WI38 (cell line): ENCODE measurements at regions not wholly inside any gene's neighbourhood (a gene's known extent, or its start where the extent isn't known, plus 50 kb on each side); places are given as distances from the start of the nearest gene placed in this dataset.

Source experiments
- H3K4me3 ChIP-seq: 2 replicates; pipeline ENCODE4 v1.5.1; 2011; ENCODE audit warnings: low read depth, mild to moderate bottlenecking, control low read depth, low read length
- TF ChIP-seq, protein P1 (sequence below): IDR thresholded peaks from 2 replicates; pipeline ENCODE4 v1.5.1; 2012; ENCODE audit warnings: low read depth, mild to moderate bottlenecking, control low read depth, low read length

DNA sequence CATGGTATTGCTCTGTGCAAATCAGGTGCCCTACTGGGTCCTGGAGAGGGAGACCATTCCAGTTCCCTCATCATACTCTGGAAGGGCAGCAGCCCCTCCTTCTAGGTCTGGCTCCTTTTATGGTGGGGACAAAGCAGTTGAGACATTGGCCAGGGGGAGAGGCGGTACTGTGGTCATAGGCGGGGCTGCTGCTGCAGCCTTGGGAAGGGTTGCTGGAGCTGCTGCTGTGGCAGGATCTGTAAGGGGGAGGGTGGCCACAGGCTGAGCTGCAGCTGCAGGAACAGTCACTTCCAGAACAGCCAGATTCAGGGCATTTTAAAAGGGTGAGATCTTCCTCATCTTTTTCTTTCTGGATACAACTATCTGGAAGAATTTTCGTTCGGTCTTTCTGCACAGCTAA is 233.0 kb upstream of the SGCD start:
- TF ChIP-seq, protein P1, sequence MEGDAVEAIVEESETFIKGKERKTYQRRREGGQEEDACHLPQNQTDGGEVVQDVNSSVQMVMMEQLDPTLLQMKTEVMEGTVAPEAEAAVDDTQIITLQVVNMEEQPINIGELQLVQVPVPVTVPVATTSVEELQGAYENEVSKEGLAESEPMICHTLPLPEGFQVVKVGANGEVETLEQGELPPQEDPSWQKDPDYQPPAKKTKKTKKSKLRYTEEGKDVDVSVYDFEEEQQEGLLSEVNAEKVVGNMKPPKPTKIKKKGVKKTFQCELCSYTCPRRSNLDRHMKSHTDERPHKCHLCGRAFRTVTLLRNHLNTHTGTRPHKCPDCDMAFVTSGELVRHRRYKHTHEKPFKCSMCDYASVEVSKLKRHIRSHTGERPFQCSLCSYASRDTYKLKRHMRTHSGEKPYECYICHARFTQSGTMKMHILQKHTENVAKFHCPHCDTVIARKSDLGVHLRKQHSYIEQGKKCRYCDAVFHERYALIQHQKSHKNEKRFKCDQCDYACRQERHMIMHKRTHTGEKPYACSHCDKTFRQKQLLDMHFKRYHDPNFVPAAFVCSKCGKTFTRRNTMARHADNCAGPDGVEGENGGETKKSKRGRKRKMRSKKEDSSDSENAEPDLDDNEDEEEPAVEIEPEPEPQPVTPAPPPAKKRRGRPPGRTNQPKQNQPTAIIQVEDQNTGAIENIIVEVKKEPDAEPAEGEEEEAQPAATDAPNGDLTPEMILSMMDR: no peak
- H3K4me3 ChIP-seq: no peak overlapping the region

DNA sequence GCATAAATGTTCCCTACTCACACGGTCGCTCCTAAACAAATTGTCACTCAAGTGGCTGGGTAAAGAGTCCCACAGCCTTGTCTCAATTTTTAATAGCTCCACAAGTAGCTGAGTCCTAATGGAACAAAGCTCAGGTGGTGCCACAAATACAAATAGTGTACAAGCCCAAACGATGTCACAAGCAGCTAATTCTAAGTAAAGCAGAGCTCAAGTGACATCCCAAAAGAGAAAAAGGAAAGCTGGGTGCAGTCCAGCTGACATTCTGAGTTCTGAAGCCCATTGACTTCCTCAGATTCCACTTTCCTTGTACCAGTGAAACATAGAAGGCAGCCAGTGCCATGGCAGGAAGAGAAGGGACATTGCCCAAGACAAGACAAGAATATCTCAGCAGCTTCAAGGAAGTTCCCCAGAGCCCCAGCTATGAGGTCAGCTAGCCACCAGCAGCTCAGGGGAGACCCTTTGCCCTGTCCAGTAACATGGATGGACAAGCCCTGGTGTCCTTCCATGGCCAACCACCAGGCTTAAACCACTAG is 231.2 kb upstream of the SGCD start:
- TF ChIP-seq, protein P1: no peak

DNA sequence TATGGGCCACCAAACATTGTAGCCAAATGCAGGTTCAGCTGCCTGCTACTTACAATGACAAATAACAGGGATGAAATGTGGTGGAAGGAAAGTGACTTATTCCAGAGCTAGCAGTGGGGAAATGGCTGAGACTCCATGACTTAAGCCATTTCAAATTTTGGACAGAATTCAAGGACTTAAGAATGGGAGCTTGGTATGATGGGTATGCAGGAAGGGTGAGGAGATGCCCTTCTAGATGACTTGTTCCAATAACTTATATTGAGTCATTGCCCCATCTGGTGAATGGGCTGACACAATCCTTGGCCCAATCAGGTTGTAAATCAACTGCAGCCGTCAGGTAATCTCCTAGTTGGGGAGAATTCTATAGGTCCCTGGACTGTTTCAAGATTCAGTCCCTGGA is 230.7 kb upstream of the SGCD start:
- TF ChIP-seq, protein P1: no peak
- H3K4me3 ChIP-seq: no peak overlapping the region

More for the DNA sequence above, 231.2 kb upstream of the SGCD start:
- no peak overlapping the region for H3K4me3 ChIP-seq

DNA sequence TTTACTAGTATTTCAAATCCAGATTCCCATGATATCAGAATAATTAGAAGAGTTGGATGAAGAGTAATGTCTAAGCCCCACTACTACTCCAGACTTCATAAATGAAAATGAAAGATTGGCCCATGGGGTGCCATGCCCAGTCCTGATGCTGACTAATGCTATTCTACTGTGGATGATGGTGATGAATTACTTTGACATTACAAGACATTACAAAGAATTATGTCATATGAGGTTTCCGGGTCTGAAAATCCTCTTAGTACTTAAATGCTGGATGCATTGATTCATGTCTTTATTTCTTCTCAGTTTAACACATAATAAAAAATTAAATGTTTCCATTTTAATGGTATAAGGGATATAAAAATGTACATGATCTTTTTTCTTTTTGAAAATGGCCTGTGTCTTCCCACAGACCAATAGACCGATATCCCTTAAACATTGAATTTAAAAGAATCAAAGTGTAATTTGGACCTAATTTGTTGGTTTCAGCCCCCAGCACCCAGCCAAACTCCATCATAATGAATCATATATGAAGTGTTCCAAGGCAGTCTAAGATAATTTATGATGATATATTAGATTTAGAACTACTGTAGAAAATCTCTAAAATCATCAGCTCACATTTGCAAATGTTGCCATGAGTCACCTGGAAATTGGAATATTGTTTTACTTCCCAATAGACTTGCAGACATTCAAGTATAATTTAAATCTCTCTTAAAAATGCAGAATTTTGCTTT is 223.6 kb upstream of the SGCD start:
- TF ChIP-seq, protein P1: no peak
- H3K4me3 ChIP-seq: no peak overlapping the region

DNA sequence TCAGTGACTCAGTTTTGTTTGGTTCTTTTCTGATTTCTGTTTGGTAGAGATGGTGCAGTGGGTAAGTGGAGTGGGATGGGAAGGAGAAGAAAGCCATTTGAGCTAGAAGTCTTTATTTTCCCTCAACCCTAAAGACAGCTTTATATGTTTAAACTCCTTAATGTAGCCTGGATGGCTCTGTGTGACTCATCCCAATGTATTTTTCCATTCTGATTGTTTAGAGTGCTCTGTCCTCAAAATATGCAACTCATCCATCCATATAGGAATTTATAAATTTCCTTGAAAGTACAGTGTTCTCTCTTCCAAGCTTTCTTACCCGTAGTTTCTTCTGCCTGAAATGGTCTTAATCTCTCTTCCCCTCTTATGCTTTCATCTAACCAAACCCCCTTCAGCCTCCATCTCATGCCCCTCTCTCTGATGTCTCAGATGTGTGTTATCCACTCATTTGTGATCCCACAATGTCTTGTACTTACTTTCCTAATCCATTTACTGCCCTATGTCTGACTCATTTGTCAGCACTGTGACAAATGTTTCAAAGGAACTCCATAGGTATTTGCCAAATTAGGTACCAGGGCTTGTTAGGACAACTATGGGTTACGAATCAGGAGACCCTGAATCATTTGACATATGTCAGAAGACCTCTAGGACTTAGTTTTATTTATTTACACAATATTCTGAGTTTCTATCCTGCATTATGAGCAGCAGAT is 217.5 kb upstream of the SGCD start:
- H3K4me3 ChIP-seq: no peak overlapping the region
- TF ChIP-seq, protein P1: no peak

DNA sequence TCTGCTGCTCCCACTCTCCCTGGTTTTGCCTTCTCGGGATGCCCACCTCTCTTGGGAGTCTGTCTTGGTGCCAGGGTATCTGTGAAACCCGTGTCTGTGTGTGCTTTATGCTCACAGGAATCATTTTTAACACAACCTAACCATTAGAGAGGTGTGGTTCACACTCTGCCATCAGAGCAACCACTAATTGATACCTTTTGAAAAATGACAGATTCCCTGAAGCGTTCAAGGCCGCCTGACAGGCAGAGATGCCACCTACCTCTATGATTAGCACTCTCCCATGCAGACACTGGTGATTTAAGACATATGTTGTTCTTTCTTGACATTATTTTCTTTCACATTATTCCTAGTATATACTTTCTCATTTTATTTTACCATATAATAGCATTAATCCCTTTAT is 207.3 kb upstream of the SGCD start:
- TF ChIP-seq, protein P1: no peak
- H3K4me3 ChIP-seq: no peak overlapping the region

DNA sequence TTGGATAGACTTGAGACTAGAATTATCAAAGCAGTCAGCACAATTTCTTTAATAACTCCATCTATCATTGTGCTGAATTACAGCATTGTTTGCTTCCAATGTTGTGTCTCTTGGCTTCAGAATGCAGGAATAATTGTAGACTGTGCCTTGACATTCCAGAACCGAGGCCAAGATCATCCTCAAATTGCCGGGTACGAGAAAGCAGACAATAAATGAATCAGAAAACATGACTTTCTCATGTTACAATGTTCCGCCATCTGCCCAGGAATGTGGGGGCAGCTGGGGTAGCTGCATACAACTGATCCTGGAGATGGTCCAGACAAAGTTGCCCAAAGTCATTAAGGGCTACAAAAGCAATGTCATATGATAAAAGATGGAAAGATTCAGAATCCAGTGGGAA is 206.2 kb upstream of the SGCD start:
- TF ChIP-seq, protein P1: no peak
- no peak overlapping the region for H3K4me3 ChIP-seq
